Upper lobe of right lung (tissue), 1 donor: ENCODE measurements at regions not wholly inside any gene's neighbourhood (a gene's known extent, or its start where the extent isn't known, plus 50 kb on each side); places are given as distances from the start of the nearest gene placed in this dataset.
"Not testable (repeated sequence)": the region's sequence is repeated elsewhere in the genome, so short reads cannot be mapped to it uniquely, and the experiment has no call there.

Source experiments
- ATAC-seq: fragments of 200-7000 bp; cut with Tn5 transposase; one replicate; pipeline ENCODE4 v1.9.1; 2020; ENCODE audit warnings: mild to moderate bottlenecking, moderate library complexity
- DNase-seq: peaks from one replicate; pipeline ENCODE4 v3.0.0-alpha.2; 2020
- H3K27ac ChIP-seq: fragments of 200-600 bp; one replicate; pipeline ENCODE4 v1.8.0; 2022
- H3K27me3 ChIP-seq: fragments of 200-600 bp; one replicate; pipeline ENCODE4 v1.8.0; 2022; ENCODE audit warnings: mild to moderate bottlenecking
- H3K36me3 ChIP-seq: fragments of 200-600 bp; one replicate; pipeline ENCODE4 v1.8.0; 2022
- H3K4me1 ChIP-seq: fragments of 200-600 bp; one replicate; pipeline ENCODE4 v1.8.0; 2022
- H3K4me3 ChIP-seq: fragments of 200-600 bp; one replicate; pipeline ENCODE4 v1.8.0; 2022; ENCODE audit warnings: mild to moderate bottlenecking
- H3K9me3 ChIP-seq: fragments of 200-600 bp; one replicate; pipeline ENCODE4 v1.8.0; 2022
- CTCF ChIP-seq: fragments of 200-600 bp; IDR thresholded peaks from one replicate; pipeline ENCODE4 v1.8.0; 2022; ENCODE audit warnings: antibody characterized with exemption
- intact Hi-C: fragments of 100-400 bp; cut with DNase I; formaldehyde crosslinking; loops from one replicate; pipeline ENCODE4 v1.11.0; 2022
- donor health status: DM: no; HTN: yes; CAD: no; lungs with severe emphysema.

DNA sequence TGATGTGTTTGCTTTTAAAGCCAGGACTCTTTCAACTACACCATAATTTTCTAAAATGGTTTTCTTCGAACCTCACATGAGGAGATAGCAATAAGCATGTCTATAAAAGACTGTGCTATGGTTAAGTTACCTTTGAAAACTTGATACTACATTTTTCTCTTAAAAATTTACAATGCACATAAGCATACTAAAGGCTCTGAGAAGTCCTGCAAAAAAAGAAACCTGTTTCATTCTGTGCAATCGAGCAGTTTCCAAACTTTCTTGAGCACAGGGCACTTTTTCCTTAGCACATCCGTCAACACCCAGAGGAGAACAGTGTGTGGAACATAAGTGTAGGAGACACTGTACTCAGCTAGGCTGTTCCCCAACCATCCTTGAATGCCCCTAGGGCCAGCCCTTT is 144.1 kb upstream of the ARHGAP20 start:
- DNase-seq (no peak), ATAC-seq (no peak)
- H3K9me3 ChIP-seq, result no peaks in the 10 kb centered on the region
- no peaks in the 10 kb centered on the region for H3K36me3 ChIP-seq
- no peak overlapping the region for H3K27ac ChIP-seq
- intact Hi-C loops, result no loop called here
- TF ChIP-seq CTCF, result no peak
- H3K27me3 ChIP-seq, result no peaks in the 10 kb centered on the region
- H3K4me1 ChIP-seq, result no peaks in the 10 kb centered on the region
- no peak overlapping the region for H3K4me3 ChIP-seq

- no peak overlapping the region for H3K27ac ChIP-seq
- ATAC-seq, result no peak
- TF ChIP-seq CTCF, result no peak
- no peak for DNase-seq
- H3K4me3 ChIP-seq, result no peak overlapping the region
- H3K9me3 ChIP-seq, result no peaks in the 10 kb centered on the region
- no peaks in the 10 kb centered on the region for H3K27me3 ChIP-seq
- H3K36me3 ChIP-seq, result no peaks in the 10 kb centered on the region
- intact Hi-C loops, result no loop called here
- no peaks in the 10 kb centered on the region for H3K4me1 ChIP-seq
Observed at GRCh38 chr11:110855191-110855590, 143.0 kb upstream of the ARHGAP20 start.

- Histone ChIP-seq H3K27ac (no peak overlapping the region), H3K9me3 (no peaks in the 10 kb centered on the region), H3K4me1 (no peaks in the 10 kb centered on the region), H3K27me3 (no peaks in the 10 kb centered on the region), H3K4me3 (no peak overlapping the region), H3K36me3 (no peaks in the 10 kb centered on the region)
- ATAC-seq, result peak; percentile 54
- TF ChIP-seq CTCF, result no peak
- no peak for DNase-seq
- intact Hi-C loops, result no loop called here
Observed at GRCh38 chr11:110852921-110853490, 140.8 kb upstream of the ARHGAP20 start.

- H3K4me1 ChIP-seq, result no peaks in the 10 kb centered on the region
- no peaks in the 10 kb centered on the region for H3K27me3 ChIP-seq
- H3K27ac ChIP-seq, result no peak overlapping the region
- H3K36me3 ChIP-seq, result no peaks in the 10 kb centered on the region
- TF ChIP-seq CTCF, result no peak
- H3K9me3 ChIP-seq, result no peaks in the 10 kb centered on the region
- intact Hi-C loops, result no loop called here
- DNase-seq (no peak), ATAC-seq (no peak)
- no peak overlapping the region for H3K4me3 ChIP-seq
Observed at GRCh38 chr11:110850846-110851245, 138.6 kb upstream of the ARHGAP20 start.

- H3K9me3 ChIP-seq, H3K27ac ChIP-seq, intact Hi-C loops, ATAC-seq, H3K36me3 ChIP-seq, H3K4me1 ChIP-seq, DNase-seq, H3K27me3 ChIP-seq, H3K4me3 ChIP-seq: not testable (repeated sequence)
Observed at GRCh38 chr11:110843053-110843452, 130.8 kb upstream of the ARHGAP20 start.

- no peak for TF ChIP-seq CTCF
- no peak for ATAC-seq
- no peak for DNase-seq
- Histone ChIP-seq H3K4me1 (no peaks in the 10 kb centered on the region), H3K27ac (no peak overlapping the region), H3K36me3 (no peaks in the 10 kb centered on the region), H3K9me3 (no peaks in the 10 kb centered on the region), H3K4me3 (no peak overlapping the region), H3K27me3 (no peaks in the 10 kb centered on the region)
- intact Hi-C loops, result no loop called here
Observed at GRCh38 chr11:110838808-110839207, 126.6 kb upstream of the ARHGAP20 start.
